GM19463 (cell line): ENCODE measurements at regions not wholly inside any gene's neighbourhood (a gene's known extent, or its start where the extent isn't known, plus 50 kb on each side); places are given as distances from the start of the nearest gene placed in this dataset.
"Not testable (repeated sequence)": the region's sequence is repeated elsewhere in the genome, so short reads cannot be mapped to it uniquely, and the experiment has no call there.

Experiments used
- ATAC-seq: cut with Tn5 transposase; IDR thresholded peaks from one replicate; pipeline ENCODE4 v1.9.1; 2021; ENCODE audit warnings: mild to moderate bottlenecking, moderate library complexity; ENCODE audit not compliant: unreplicated experiment

GRCh38 chr6:98395610-98396166, 438.7 kb upstream of the POU3F2 start:
- no peak for ATAC-seq

- ATAC-seq = no peak
These were observed 418.3 kb upstream of the POU3F2 start for GRCh38 chr6:98416027-98416426.

- ATAC-seq = not testable (repeated sequence)
These were observed 417.7 kb upstream of the POU3F2 start for GRCh38 chr6:98416497-98417158.

- ATAC-seq = peak; percentile 82
These were observed 400.9 kb upstream of the POU3F2 start for GRCh38 chr6:98433325-98434056.

- no peak for ATAC-seq
These were observed 390.7 kb upstream of the POU3F2 start for GRCh38 chr6:98443633-98444032.

- ATAC-seq = no peak
These were observed 381.7 kb upstream of the POU3F2 start for GRCh38 chr6:98452685-98453084.

GRCh38 chr6:98454809-98455322, 379.5 kb upstream of the POU3F2 start:
- no peak for ATAC-seq

GRCh38 chr6:98458708-98459107, 375.7 kb upstream of the POU3F2 start:
- no peak for ATAC-seq

- no peak for ATAC-seq
These were observed 371.1 kb upstream of the POU3F2 start for GRCh38 chr6:98463038-98464000.

- ATAC-seq = no peak
These were observed 367.3 kb upstream of the POU3F2 start for GRCh38 chr6:98467091-98467490.

- ATAC-seq = no peak
These were observed 366.5 kb upstream of the POU3F2 start for GRCh38 chr6:98467902-98468301.

GRCh38 chr6:98469141-98469540, 365.2 kb upstream of the POU3F2 start:
- no peak for ATAC-seq

- ATAC-seq = no peak
These were observed 363.6 kb upstream of the POU3F2 start for GRCh38 chr6:98470821-98471220.

- ATAC-seq = no peak
These were observed 362.9 kb upstream of the POU3F2 start for GRCh38 chr6:98471444-98471843.

GRCh38 chr6:98477231-98477630, 357.1 kb upstream of the POU3F2 start:
- ATAC-seq = no peak

GRCh38 chr6:98484696-98485095, 349.7 kb upstream of the POU3F2 start:
- no peak for ATAC-seq

- ATAC-seq = no peak
These were observed 348.8 kb upstream of the POU3F2 start for GRCh38 chr6:98485593-98485992.

GRCh38 chr6:98486057-98486456, 348.3 kb upstream of the POU3F2 start:
- ATAC-seq = no peak

- ATAC-seq = no peak
These were observed 346.8 kb upstream of the POU3F2 start for GRCh38 chr6:98487612-98488011.

GRCh38 chr6:98498144-98498775, 336.1 kb upstream of the POU3F2 start:
- ATAC-seq = no peak
